OCI-LY1 (cell line): ENCODE measurements at regions not wholly inside any gene's neighbourhood (a gene's known extent, or its start where the extent isn't known, plus 50 kb on each side); places are given as distances from the start of the nearest gene placed in this dataset.

Source experiments
- CTCF ChIP-seq: fragments of 200-600 bp; sonication (generic), shearing (Covaris generic); IDR thresholded peaks from 2 replicates; pipeline ENCODE4 v1.5.1; 2017; ENCODE audit warnings: mild to moderate bottlenecking, antibody characterized with exemption, low read length, moderate library complexity, mixed read lengths
- EZH2 ChIP-seq: fragments of 200-600 bp; sonication (generic), shearing (Covaris generic); IDR thresholded peaks from 2 replicates; pipeline ENCODE4 v1.8.0; 2017; ENCODE audit warnings: borderline replicate concordance, mixed run types, mild to moderate bottlenecking, antibody characterized with exemption, low read length, moderate library complexity, mixed read lengths

GRCh38 chr1:190975827-190976226 is 498.2 kb upstream of the BRINP3 start:
- TF ChIP-seq CTCF, result no peak
- no peak for TF ChIP-seq EZH2
